ENCODE measurements at regions not wholly inside any gene's neighbourhood (a gene's known extent, or its start where the extent isn't known, plus 50 kb on each side); places are given as distances from the start of the nearest gene placed in this dataset.
"Not testable (repeated sequence)": the region's sequence is repeated elsewhere in the genome, so short reads cannot be mapped to it uniquely, and the experiment has no call there.

- Histone ChIP-seq H3K4me3 (ENCODE audit: low read depth, low read length) (no peak overlapping the region), H3K9me3 (ENCODE audit: control insufficient read depth in 2 of 2, low read length in 2 of 2) (no peaks in the 10 kb centered on the region), H3K27ac (ENCODE audit: insufficient read depth, low read length, poor library complexity, severe bottlenecking) (no peak overlapping the region), H3K4me1 (ENCODE audit: control insufficient read depth, insufficient read depth, low read length, poor library complexity, severe bottlenecking) (no peaks in the 10 kb centered on the region), H3K27me3 (ENCODE audit: control insufficient read depth, insufficient read depth, low read length) (no peaks in the 10 kb centered on the region), H3K36me3 (ENCODE audit: control insufficient read depth, insufficient read depth, low read length) (no peaks in the 10 kb centered on the region)
- Mint-ChIP-seq H3K4me3 (no peak overlapping the region), H3K4me1 (no peaks in the 10 kb centered on the region), H3K36me3 (no peaks in the 10 kb centered on the region), H3K27ac (no peak overlapping the region), H3K27me3 (no peaks in the 10 kb centered on the region), H3K9me3 (peaks cover 0 to 9% (median 0%) of the 10 kb centered on the region in 7 donors)
- DNase-seq (no peak), ATAC-seq (ENCODE audit: low read depth in 2 of 2) (no peak)
Observed at GRCh38 chrX:75873993-75874392, 88.9 kb upstream of the MAGEE2 start.

- ATAC-seq (ENCODE audit: low read depth in 2 of 2) (no peak), DNase-seq (no peak)
- Mint-ChIP-seq H3K9me3 (no peaks in the 10 kb centered on the region), H3K36me3 (no peaks in the 10 kb centered on the region), H3K4me3 (no peak overlapping the region), H3K27ac (no peak overlapping the region), H3K27me3 (no peaks in the 10 kb centered on the region), H3K4me1 (no peaks in the 10 kb centered on the region)
- no peaks in the 10 kb centered on the region for H3K9me3 ChIP-seq (ENCODE audit: control insufficient read depth in 2 of 2, low read length in 2 of 2)
- no peaks in the 10 kb centered on the region for H3K4me1 ChIP-seq (ENCODE audit: control insufficient read depth, insufficient read depth, low read length, poor library complexity, severe bottlenecking)
- H3K27ac ChIP-seq (ENCODE audit: insufficient read depth, low read length, poor library complexity, severe bottlenecking) = no peak overlapping the region
- H3K27me3 ChIP-seq (ENCODE audit: control insufficient read depth, insufficient read depth, low read length) = no peaks in the 10 kb centered on the region
- no peaks in the 10 kb centered on the region for H3K36me3 ChIP-seq (ENCODE audit: control insufficient read depth, insufficient read depth, low read length)
- no peak overlapping the region for H3K4me3 ChIP-seq (ENCODE audit: low read depth, low read length)
Observed at GRCh38 chrX:75883446-75883845, 98.4 kb upstream of the MAGEE2 start.

- H3K27ac ChIP-seq (ENCODE audit: insufficient read depth, low read length, poor library complexity, severe bottlenecking) = no peak overlapping the region
- Mint-ChIP-seq H3K36me3 (no peaks in the 10 kb centered on the region), H3K4me1 (no peaks in the 10 kb centered on the region), H3K9me3 (no peaks in the 10 kb centered on the region), H3K27ac (no peak overlapping the region), H3K27me3 (no peaks in the 10 kb centered on the region), H3K4me3 (no peak overlapping the region)
- no peak overlapping the region for H3K4me3 ChIP-seq (ENCODE audit: low read depth, low read length)
- H3K9me3 ChIP-seq (ENCODE audit: control insufficient read depth in 2 of 2, low read length in 2 of 2) = no peaks in the 10 kb centered on the region
- ATAC-seq (ENCODE audit: low read depth in 2 of 2) (no peak), DNase-seq (no peak)
- no peaks in the 10 kb centered on the region for H3K27me3 ChIP-seq (ENCODE audit: control insufficient read depth, insufficient read depth, low read length)
- no peaks in the 10 kb centered on the region for H3K36me3 ChIP-seq (ENCODE audit: control insufficient read depth, insufficient read depth, low read length)
- H3K4me1 ChIP-seq (ENCODE audit: control insufficient read depth, insufficient read depth, low read length, poor library complexity, severe bottlenecking) = no peaks in the 10 kb centered on the region
Observed at GRCh38 chrX:75887833-75888232, 102.8 kb upstream of the MAGEE2 start.

- Mint-ChIP-seq H3K4me1 (no peaks in the 10 kb centered on the region), H3K27me3 (no peaks in the 10 kb centered on the region), H3K9me3 (no peaks in the 10 kb centered on the region), H3K27ac (no peak overlapping the region), H3K4me3 (no peak overlapping the region), H3K36me3 (no peaks in the 10 kb centered on the region)
- no peaks in the 10 kb centered on the region for H3K9me3 ChIP-seq (ENCODE audit: control insufficient read depth in 2 of 2, low read length in 2 of 2)
- H3K4me3 ChIP-seq (ENCODE audit: low read depth, low read length) = no peak overlapping the region
- DNase-seq = no peak
- no peaks in the 10 kb centered on the region for H3K36me3 ChIP-seq (ENCODE audit: control insufficient read depth, insufficient read depth, low read length)
- ATAC-seq (ENCODE audit: low read depth in 2 of 2) = no peak
- H3K27me3 ChIP-seq (ENCODE audit: control insufficient read depth, insufficient read depth, low read length) = no peaks in the 10 kb centered on the region
- H3K4me1 ChIP-seq (ENCODE audit: control insufficient read depth, insufficient read depth, low read length, poor library complexity, severe bottlenecking) = no peaks in the 10 kb centered on the region
- no peak overlapping the region for H3K27ac ChIP-seq (ENCODE audit: insufficient read depth, low read length, poor library complexity, severe bottlenecking)
Observed at GRCh38 chrX:75892749-75893148, 107.7 kb upstream of the MAGEE2 start.

- no peaks in the 10 kb centered on the region for H3K4me1 Mint-ChIP-seq
- Histone ChIP-seq H3K27ac (ENCODE audit: insufficient read depth, low read length, poor library complexity, severe bottlenecking) (no peak overlapping the region), H3K4me1 (ENCODE audit: control insufficient read depth, insufficient read depth, low read length, poor library complexity, severe bottlenecking) (no peaks in the 10 kb centered on the region), H3K27me3 (ENCODE audit: control insufficient read depth, insufficient read depth, low read length) (no peaks in the 10 kb centered on the region), H3K9me3 (ENCODE audit: control insufficient read depth in 2 of 2, low read length in 2 of 2) (no peaks in the 10 kb centered on the region), H3K4me3 (ENCODE audit: low read depth, low read length) (no peak overlapping the region), H3K36me3 (ENCODE audit: control insufficient read depth, insufficient read depth, low read length) (no peaks in the 10 kb centered on the region)
- H3K9me3 Mint-ChIP-seq = no peaks in the 10 kb centered on the region
- H3K27me3 Mint-ChIP-seq = no peaks in the 10 kb centered on the region
- H3K4me3 Mint-ChIP-seq = no peak overlapping the region
- no peaks in the 10 kb centered on the region for H3K36me3 Mint-ChIP-seq
- DNase-seq = no peak
- H3K27ac Mint-ChIP-seq = no peak overlapping the region
- ATAC-seq (ENCODE audit: low read depth in 2 of 2) = no peak
Observed at GRCh38 chrX:75893281-75893680, 108.2 kb upstream of the MAGEE2 start.

GRCh38 chrX:75911716-75912115 is 126.7 kb upstream of the MAGEE2 start:
- Mint-ChIP-seq H3K9me3 (no peaks in the 10 kb centered on the region), H3K36me3 (no peaks in the 10 kb centered on the region), H3K27ac (no peak overlapping the region), H3K27me3 (no peaks in the 10 kb centered on the region), H3K4me3 (no peak overlapping the region), H3K4me1 (peaks cover 0 to 4% (median 0%) of the 10 kb centered on the region in 4 donors)
- ATAC-seq (ENCODE audit: low read depth in 2 of 2) = no peak
- Histone ChIP-seq H3K4me1 (ENCODE audit: control insufficient read depth, insufficient read depth, low read length, poor library complexity, severe bottlenecking) (no peaks in the 10 kb centered on the region), H3K36me3 (ENCODE audit: control insufficient read depth, insufficient read depth, low read length) (no peaks in the 10 kb centered on the region), H3K27me3 (ENCODE audit: control insufficient read depth, insufficient read depth, low read length) (no peaks in the 10 kb centered on the region), H3K4me3 (ENCODE audit: low read depth, low read length) (no peak overlapping the region), H3K9me3 (ENCODE audit: control insufficient read depth in 2 of 2, low read length in 2 of 2) (no peaks in the 10 kb centered on the region), H3K27ac (ENCODE audit: insufficient read depth, low read length, poor library complexity, severe bottlenecking) (no peak overlapping the region)
- no peak for DNase-seq

- no peaks in the 10 kb centered on the region for H3K4me1 Mint-ChIP-seq
- H3K27me3 Mint-ChIP-seq = peaks cover 4% of the 10 kb centered on the region
- no peak overlapping the region for H3K27ac ChIP-seq (ENCODE audit: insufficient read depth, low read length, poor library complexity, severe bottlenecking)
- peaks cover 0 to 6% (median 0%) of the 10 kb centered on the region in 7 donors for H3K9me3 Mint-ChIP-seq
- DNase-seq (no peak), ATAC-seq (ENCODE audit: low read depth in 2 of 2) (no peak)
- H3K9me3 ChIP-seq (ENCODE audit: control insufficient read depth in 2 of 2, low read length in 2 of 2) = no peaks in the 10 kb centered on the region
- H3K36me3 Mint-ChIP-seq = no peaks in the 10 kb centered on the region
- H3K4me3 Mint-ChIP-seq = no peak overlapping the region
- H3K4me1 ChIP-seq (ENCODE audit: control insufficient read depth, insufficient read depth, low read length, poor library complexity, severe bottlenecking) = no peaks in the 10 kb centered on the region
- no peak overlapping the region for H3K4me3 ChIP-seq (ENCODE audit: low read depth, low read length)
- no peak overlapping the region for H3K27ac Mint-ChIP-seq
- no peaks in the 10 kb centered on the region for H3K36me3 ChIP-seq (ENCODE audit: control insufficient read depth, insufficient read depth, low read length)
- no peaks in the 10 kb centered on the region for H3K27me3 ChIP-seq (ENCODE audit: control insufficient read depth, insufficient read depth, low read length)
Observed at GRCh38 chrX:75957107-75957610, 172.1 kb upstream of the MAGEE2 start.

GRCh38 chrX:75961321-75961720 is 176.3 kb upstream of the MAGEE2 start:
- H3K4me3 ChIP-seq (ENCODE audit: low read depth, low read length); H3K36me3 ChIP-seq (ENCODE audit: control insufficient read depth, insufficient read depth, low read length); H3K9me3 Mint-ChIP-seq; H3K4me3 Mint-ChIP-seq; H3K27me3 Mint-ChIP-seq; H3K27ac Mint-ChIP-seq; DNase-seq; ATAC-seq (ENCODE audit: low read depth in 2 of 2); H3K4me1 ChIP-seq (ENCODE audit: control insufficient read depth, insufficient read depth, low read length, poor library complexity, severe bottlenecking); H3K4me1 Mint-ChIP-seq; H3K36me3 Mint-ChIP-seq; H3K27me3 ChIP-seq (ENCODE audit: control insufficient read depth, insufficient read depth, low read length); H3K27ac ChIP-seq (ENCODE audit: insufficient read depth, low read length, poor library complexity, severe bottlenecking); H3K9me3 ChIP-seq (ENCODE audit: control insufficient read depth in 2 of 2, low read length in 2 of 2): not testable (repeated sequence)

Data from CD4-positive, CD25-positive, alpha-beta regulatory T cell (primary cell).